Neural cell (in vitro differentiated cells): ENCODE measurements at regions not wholly inside any gene's neighbourhood (a gene's known extent, or its start where the extent isn't known, plus 50 kb on each side); places are given as distances from the start of the nearest gene placed in this dataset.

Experiments used
- CTCF ChIP-seq: fragments of 450-650 bp; IDR thresholded peaks from 2 replicates; pipeline ENCODE4 v1.5.1; 2014; ENCODE audit warnings: antibody characterized with exemption, mild to moderate bottlenecking, moderate library complexity; ENCODE audit not compliant: poor library complexity, severe bottlenecking
- EZH2 ChIP-seq: fragments of 200-600, 300-800 bp; shearing (Covaris generic), sonication (generic); IDR thresholded peaks from 2 replicates; pipeline ENCODE4 v1.6.1; 2014; ENCODE audit warnings: antibody characterized with exemption, low read length, borderline replicate concordance, mild to moderate bottlenecking; ENCODE audit not compliant: insufficient read depth, poor library complexity, severe bottlenecking
- POLR2AphosphoS5 ChIP-seq: IDR thresholded peaks from 2 replicates; pipeline ENCODE4 v1.6.1; 2012
- RAD21 ChIP-seq: fragments of 450-650 bp; conservative IDR thresholded peaks from 2 replicates; pipeline ENCODE4 v1.6.1; 2014; ENCODE audit warnings: antibody characterized with exemption, mild to moderate bottlenecking, moderate library complexity
- REST ChIP-seq: IDR thresholded peaks from 2 replicates; pipeline ENCODE4 v1.6.1; 2012; ENCODE audit warnings: borderline replicate concordance
- SMC3 ChIP-seq: fragments of 450-650 bp; conservative IDR thresholded peaks from 2 replicates; pipeline ENCODE4 v1.6.1; 2014; ENCODE audit warnings: antibody characterized with exemption, mild to moderate bottlenecking, moderate library complexity; ENCODE audit not compliant: poor library complexity

- TF ChIP-seq CTCF (no peak), RAD21 (no peak), POLR2AphosphoS5 (no peak), EZH2 (no peak), REST (no peak), SMC3 (no peak)
Measured at GRCh38 chr2:393711-394696, 106.1 kb upstream of the ALKAL2 start.
